ENCODE measurements at regions not wholly inside any gene's neighbourhood (a gene's known extent, or its start where the extent isn't known, plus 50 kb on each side); places are given as distances from the start of the nearest gene placed in this dataset.

DNA sequence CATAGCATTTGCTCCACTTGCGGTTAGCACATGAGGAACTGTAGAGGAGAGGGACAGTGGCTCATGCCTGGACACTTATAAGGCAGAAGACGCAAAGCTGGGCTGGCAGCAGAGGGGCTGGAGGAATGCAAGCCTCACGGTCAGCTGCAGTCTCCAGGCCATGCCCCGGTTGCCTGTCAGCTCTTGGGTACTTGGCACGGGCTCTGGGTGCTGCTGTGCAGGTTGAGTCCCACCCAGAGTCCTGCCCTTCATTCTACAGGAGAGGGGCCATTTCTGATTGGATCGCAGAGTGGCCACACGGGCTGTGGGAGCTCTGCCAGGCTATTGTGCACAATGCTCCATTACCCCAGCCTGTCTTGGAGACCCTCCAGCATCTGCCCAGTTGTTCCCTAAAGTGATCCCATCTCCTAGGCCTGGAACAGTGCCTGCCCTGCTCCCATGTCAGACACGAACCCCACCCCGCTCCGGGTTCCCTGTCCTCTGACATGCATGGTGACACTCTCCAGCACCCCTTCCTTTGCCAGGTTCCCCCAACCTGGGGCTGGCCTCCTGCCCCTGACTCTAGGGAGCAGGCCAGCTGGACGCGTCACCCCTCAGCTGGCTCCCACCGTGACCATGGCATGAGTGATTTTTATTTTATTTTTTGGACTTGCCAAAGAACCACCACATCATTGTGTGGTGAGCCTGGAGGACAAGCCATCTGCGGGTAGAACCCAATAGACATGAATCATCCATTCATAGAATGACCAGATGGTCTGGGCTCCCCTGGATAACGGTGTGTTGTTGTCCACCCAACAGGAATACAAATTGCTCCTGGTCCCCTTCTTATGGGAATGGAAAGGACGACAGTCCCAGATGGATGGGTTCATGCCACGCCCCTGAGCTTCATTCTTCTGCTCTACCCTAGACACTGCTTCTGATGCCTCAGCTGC is 51.0 kb upstream of the KLF13 start:
- ChIA-PET CTCF (interaction anchor here (0.6 kb wide), 1 partner anchor 213 kb away, joined by 3 read pairs; no protein-coding TSS in a partner anchor), POLR2A (ENCODE audit: unreplicated experiment) (no interaction called here)
- H2AFZ ChIP-seq (ENCODE audit: low read length): no peak overlapping the region
- no peak overlapping the region for H3K4me2 ChIP-seq (ENCODE audit: low read length)
- no TSS peak for BruUV-seq (replicated peaks)
- no peaks in the 10 kb centered on the region for H3K36me3 ChIP-seq (ENCODE audit: low read depth, low read length)
- ATAC-seq (no peak), DNase-seq (no peak)
- no peaks in the 10 kb centered on the region for H3K79me2 ChIP-seq (ENCODE audit: low read length)
- TF ChIP-seq, protein P1, sequence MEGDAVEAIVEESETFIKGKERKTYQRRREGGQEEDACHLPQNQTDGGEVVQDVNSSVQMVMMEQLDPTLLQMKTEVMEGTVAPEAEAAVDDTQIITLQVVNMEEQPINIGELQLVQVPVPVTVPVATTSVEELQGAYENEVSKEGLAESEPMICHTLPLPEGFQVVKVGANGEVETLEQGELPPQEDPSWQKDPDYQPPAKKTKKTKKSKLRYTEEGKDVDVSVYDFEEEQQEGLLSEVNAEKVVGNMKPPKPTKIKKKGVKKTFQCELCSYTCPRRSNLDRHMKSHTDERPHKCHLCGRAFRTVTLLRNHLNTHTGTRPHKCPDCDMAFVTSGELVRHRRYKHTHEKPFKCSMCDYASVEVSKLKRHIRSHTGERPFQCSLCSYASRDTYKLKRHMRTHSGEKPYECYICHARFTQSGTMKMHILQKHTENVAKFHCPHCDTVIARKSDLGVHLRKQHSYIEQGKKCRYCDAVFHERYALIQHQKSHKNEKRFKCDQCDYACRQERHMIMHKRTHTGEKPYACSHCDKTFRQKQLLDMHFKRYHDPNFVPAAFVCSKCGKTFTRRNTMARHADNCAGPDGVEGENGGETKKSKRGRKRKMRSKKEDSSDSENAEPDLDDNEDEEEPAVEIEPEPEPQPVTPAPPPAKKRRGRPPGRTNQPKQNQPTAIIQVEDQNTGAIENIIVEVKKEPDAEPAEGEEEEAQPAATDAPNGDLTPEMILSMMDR (conservative IDR thresholded peaks at IDR 0.05; ENCODE audit: low read depth, low read length): no peak
- no peak for TF ChIP-seq EZH2phosphoT487 (IDR thresholded peaks at IDR 0.05; ENCODE audit: borderline replicate concordance, low read length)
- TF ChIP-seq EZH2 (IDR thresholded peaks at IDR 0.05; ENCODE audit: low read length, unreplicated experiment): no peak
- intact Hi-C loops (cut with micrococcal nuclease): no loop called here
- H3K9me2 ChIP-seq (replicated peaks; ENCODE audit: low read length): no peaks in the 10 kb centered on the region
- no peaks in the 10 kb centered on the region for H3K4me1 ChIP-seq (ENCODE audit: insufficient read depth, low read length)
- no peaks in the 10 kb centered on the region for H3K27me3 ChIP-seq (ENCODE audit: low read length)
- no peak overlapping the region for H3K9ac ChIP-seq (ENCODE audit: low read length)
- no peaks in the 10 kb centered on the region for H3K9me3 ChIP-seq (ENCODE audit: low read length)
- no peak overlapping the region for H3K4me3 ChIP-seq (ENCODE audit: low read length)
- H4K20me1 ChIP-seq (ENCODE audit: low read length): no peaks in the 10 kb centered on the region
- no peaks in the 10 kb centered on the region for H3F3A ChIP-seq (ENCODE audit: low read length, unreplicated experiment)
- no peak overlapping the region for H3K27ac ChIP-seq (ENCODE audit: low read length)

DNA sequence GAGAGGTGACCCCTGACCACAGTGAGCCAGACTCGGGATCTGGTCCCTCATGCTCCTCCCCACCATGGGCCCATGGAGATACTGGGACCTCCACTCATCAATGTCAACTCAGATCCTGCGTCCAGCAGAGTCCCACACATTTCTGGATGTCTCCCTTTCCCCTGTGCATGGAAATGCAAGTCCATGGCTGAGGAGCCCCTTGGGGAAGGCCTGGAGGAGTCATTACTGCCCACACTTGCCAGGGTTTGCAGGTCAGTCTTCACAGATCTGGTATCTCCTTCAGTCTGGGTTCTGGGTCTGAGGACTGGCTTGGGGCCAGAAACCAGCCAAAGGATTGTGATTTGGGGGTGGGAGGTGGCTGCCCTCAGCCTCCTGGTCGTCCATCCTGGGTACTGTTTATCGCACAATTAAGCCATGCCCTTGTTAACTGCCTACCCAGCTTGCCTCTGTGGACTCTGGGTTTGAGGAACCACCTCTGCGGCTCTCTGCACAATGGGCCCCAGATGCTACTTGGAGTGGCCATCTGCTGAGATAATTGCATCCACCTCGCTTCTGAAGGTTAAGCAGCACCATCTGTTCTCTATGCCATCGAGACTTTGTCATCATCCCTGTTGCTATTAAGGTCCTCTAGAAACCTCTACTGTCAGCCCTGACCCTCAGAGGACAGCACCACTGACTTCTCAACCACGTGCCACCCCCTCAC is 49.9 kb upstream of the KLF13 start:
- Histone ChIP-seq H3K4me3 (ENCODE audit: low read length) (no peak overlapping the region), H3K36me3 (ENCODE audit: low read depth, low read length) (no peaks in the 10 kb centered on the region), H3K9me3 (ENCODE audit: low read length) (no peaks in the 10 kb centered on the region), H3K9ac (ENCODE audit: low read length) (no peak overlapping the region), H3F3A (ENCODE audit: low read length, unreplicated experiment) (no peaks in the 10 kb centered on the region), H4K20me1 (ENCODE audit: low read length) (no peaks in the 10 kb centered on the region), H3K79me2 (ENCODE audit: low read length) (no peaks in the 10 kb centered on the region), H3K27me3 (ENCODE audit: low read length) (no peaks in the 10 kb centered on the region), H2AFZ (ENCODE audit: low read length) (no peak overlapping the region), H3K4me2 (ENCODE audit: low read length) (no peak overlapping the region), H3K4me1 (ENCODE audit: insufficient read depth, low read length) (no peaks in the 10 kb centered on the region), H3K9me2 (replicated peaks; ENCODE audit: low read length) (no peaks in the 10 kb centered on the region), H3K27ac (ENCODE audit: low read length) (no peak overlapping the region)
- intact Hi-C loops (cut with micrococcal nuclease): no loop called here
- no peak for TF ChIP-seq EZH2phosphoT487 (IDR thresholded peaks at IDR 0.05; ENCODE audit: borderline replicate concordance, low read length)
- no peak for TF ChIP-seq EZH2 (IDR thresholded peaks at IDR 0.05; ENCODE audit: low read length, unreplicated experiment)
- TF ChIP-seq, protein P1 (conservative IDR thresholded peaks at IDR 0.05; ENCODE audit: low read depth, low read length): no peak
- POLR2A ChIA-PET (ENCODE audit: unreplicated experiment): no interaction called here
- ATAC-seq: no peak
- CTCF ChIA-PET: no interaction called here
- no peak for DNase-seq
- BruUV-seq (replicated peaks): no TSS peak
